ENCODE measurements at regions not wholly inside any gene's neighbourhood (a gene's known extent, or its start where the extent isn't known, plus 50 kb on each side); places are given as distances from the start of the nearest gene placed in this dataset.

DNA sequence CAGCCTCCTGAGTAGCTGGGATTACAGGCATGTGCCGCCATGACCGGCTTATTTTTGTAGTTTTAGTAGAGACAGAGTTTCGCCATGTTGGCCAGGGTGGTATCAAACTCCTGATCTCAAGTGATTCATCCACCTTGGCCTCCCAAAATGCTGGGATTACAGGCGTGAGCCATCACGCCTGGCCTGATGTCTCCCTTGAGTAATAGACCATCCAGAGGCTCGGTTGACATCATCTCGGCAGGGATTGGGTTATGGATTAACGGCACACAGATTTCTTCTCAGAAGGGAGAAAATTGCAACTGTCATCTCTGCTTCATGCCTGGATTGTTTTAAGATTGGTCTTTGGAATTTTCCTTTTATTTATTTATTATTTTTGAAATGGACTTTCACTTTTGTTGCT is 239.2 kb upstream of the LARGE1 start:
- no peak for TF ChIP-seq POLR2A (IDR thresholded peaks at IDR 0.05)
- TF ChIP-seq, protein P1, sequence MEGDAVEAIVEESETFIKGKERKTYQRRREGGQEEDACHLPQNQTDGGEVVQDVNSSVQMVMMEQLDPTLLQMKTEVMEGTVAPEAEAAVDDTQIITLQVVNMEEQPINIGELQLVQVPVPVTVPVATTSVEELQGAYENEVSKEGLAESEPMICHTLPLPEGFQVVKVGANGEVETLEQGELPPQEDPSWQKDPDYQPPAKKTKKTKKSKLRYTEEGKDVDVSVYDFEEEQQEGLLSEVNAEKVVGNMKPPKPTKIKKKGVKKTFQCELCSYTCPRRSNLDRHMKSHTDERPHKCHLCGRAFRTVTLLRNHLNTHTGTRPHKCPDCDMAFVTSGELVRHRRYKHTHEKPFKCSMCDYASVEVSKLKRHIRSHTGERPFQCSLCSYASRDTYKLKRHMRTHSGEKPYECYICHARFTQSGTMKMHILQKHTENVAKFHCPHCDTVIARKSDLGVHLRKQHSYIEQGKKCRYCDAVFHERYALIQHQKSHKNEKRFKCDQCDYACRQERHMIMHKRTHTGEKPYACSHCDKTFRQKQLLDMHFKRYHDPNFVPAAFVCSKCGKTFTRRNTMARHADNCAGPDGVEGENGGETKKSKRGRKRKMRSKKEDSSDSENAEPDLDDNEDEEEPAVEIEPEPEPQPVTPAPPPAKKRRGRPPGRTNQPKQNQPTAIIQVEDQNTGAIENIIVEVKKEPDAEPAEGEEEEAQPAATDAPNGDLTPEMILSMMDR (IDR thresholded peaks at IDR 0.05), result no peak
